ENCODE measurements at regions not wholly inside any gene's neighbourhood (a gene's known extent, or its start where the extent isn't known, plus 50 kb on each side); places are given as distances from the start of the nearest gene placed in this dataset.

DNA sequence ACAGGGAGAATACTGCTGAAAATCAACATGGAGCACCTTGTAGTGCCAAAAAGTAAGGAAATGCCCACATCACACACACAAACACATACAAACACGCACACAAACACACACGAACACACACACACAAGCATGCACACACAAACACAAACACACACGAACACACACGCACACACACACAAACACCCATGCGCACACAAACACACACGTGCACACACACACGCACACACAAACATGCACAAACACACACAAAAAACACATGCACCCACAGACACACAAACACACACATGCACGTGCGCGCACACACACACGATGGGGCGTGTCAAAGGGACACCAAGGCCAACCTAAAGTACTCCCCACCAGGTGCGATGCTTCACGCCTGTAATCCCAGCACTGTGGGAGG is 61.7 kb upstream of the C14orf180 start:
- no peaks in the 10 kb centered on the region for H3K4me1 ChIP-seq (ENCODE audit: control insufficient read depth in 1 of 2, insufficient read depth in 2 of 2, low read length in 2 of 2)
- no peaks in the 10 kb centered on the region for H3K36me3 ChIP-seq (ENCODE audit: control insufficient read depth in 1 of 2, insufficient read depth in 2 of 2, low read length in 2 of 2)
- H3K9me2 ChIP-seq (ENCODE audit: insufficient read depth) = no peaks in the 10 kb centered on the region
- no peaks in the 10 kb centered on the region for H3K79me2 ChIP-seq (ENCODE audit: insufficient read depth, low read length)
- no peak for DNase-seq (ENCODE audit: low read depth, low spot score)
- intact Hi-C loops (cut with micrococcal nuclease) = no loop called here
- ChIA-PET RAD21 (ENCODE audit: low non-redundant PET in 1 of 2, low total read pairs in 2 of 2, uncharacterized antibody in 2 of 2, unreplicated experiment in 2 of 2) (no interaction called here), CTCF (no interaction called here), POLR2A (no interaction called here)
- H3K9ac ChIP-seq (ENCODE audit: low read length) = no peak overlapping the region
- H3K9me3 ChIP-seq (ENCODE audit: control insufficient read depth in 1 of 2, insufficient read depth in 1 of 2, low read depth in 1 of 2, low read length in 2 of 2) = no peaks in the 10 kb centered on the region
- H3K4me3 ChIP-seq (replicated peaks in 1 of 2; ENCODE audit: low read depth in 1 of 2, low read length in 2 of 2) = no peak overlapping the region
- no peak overlapping the region for H3K27ac ChIP-seq (ENCODE audit: low read depth, low read length)
- TF ChIP-seq, protein P1, sequence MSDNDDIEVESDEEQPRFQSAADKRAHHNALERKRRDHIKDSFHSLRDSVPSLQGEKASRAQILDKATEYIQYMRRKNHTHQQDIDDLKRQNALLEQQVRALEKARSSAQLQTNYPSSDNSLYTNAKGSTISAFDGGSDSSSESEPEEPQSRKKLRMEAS (IDR thresholded peaks at IDR 0.05) = no peak
- TF ChIP-seq TCF7L2 (IDR thresholded peaks at IDR 0.05; ENCODE audit: borderline replicate concordance, extremely low read depth, insufficient read depth, insufficient read length) (no peak), CBX3 (IDR thresholded peaks at IDR 0.05; ENCODE audit: low read depth) (no peak), EZH2 (IDR thresholded peaks at IDR 0.05) (no peak), ELF1 (IDR thresholded peaks at IDR 0.05; ENCODE audit: borderline replicate concordance, low read depth) (no peak), POLR2A (IDR thresholded peaks at IDR 0.05; ENCODE audit: borderline replicate concordance, extremely low read depth, insufficient read depth, insufficient read length) (no peak), EZH2phosphoT487 (IDR thresholded peaks at IDR 0.05; ENCODE audit: borderline replicate concordance) (no peak), YY1 (IDR thresholded peaks at IDR 0.05; ENCODE audit: extremely low read depth, insufficient replicate concordance, low read depth, low read length) (no peak), SRF (IDR thresholded peaks at IDR 0.05; ENCODE audit: low read depth) (no peak), FOSL1 (IDR thresholded peaks at IDR 0.05; ENCODE audit: low read depth) (no peak)
- TF ChIP-seq, protein P2, sequence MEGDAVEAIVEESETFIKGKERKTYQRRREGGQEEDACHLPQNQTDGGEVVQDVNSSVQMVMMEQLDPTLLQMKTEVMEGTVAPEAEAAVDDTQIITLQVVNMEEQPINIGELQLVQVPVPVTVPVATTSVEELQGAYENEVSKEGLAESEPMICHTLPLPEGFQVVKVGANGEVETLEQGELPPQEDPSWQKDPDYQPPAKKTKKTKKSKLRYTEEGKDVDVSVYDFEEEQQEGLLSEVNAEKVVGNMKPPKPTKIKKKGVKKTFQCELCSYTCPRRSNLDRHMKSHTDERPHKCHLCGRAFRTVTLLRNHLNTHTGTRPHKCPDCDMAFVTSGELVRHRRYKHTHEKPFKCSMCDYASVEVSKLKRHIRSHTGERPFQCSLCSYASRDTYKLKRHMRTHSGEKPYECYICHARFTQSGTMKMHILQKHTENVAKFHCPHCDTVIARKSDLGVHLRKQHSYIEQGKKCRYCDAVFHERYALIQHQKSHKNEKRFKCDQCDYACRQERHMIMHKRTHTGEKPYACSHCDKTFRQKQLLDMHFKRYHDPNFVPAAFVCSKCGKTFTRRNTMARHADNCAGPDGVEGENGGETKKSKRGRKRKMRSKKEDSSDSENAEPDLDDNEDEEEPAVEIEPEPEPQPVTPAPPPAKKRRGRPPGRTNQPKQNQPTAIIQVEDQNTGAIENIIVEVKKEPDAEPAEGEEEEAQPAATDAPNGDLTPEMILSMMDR (IDR thresholded peaks at IDR 0.05 in 2 of 3, conservative IDR thresholded peaks at IDR 0.05 in 1 of 3; ENCODE audit: borderline replicate concordance in 1 of 3, insufficient read depth in 1 of 3, low read depth in 2 of 3, low read length in 2 of 3) = no peak
- H4K20me1 ChIP-seq (ENCODE audit: insufficient read depth) = no peaks in the 10 kb centered on the region
- no TSS peak for BruUV-seq (replicated peaks)
- no peak overlapping the region for H2AFZ ChIP-seq (ENCODE audit: low read depth, low read length, poor library complexity, severe bottlenecking)
- no peak for ATAC-seq
- H3K4me2 ChIP-seq (ENCODE audit: low read length) = no peak overlapping the region
- peaks cover 9% of the 10 kb centered on the region for H3K27me3 ChIP-seq (ENCODE audit: insufficient read depth, low read length)
